ENCODE measurements at regions not wholly inside any gene's neighbourhood (a gene's known extent, or its start where the extent isn't known, plus 50 kb on each side); places are given as distances from the start of the nearest gene placed in this dataset.

DNA sequence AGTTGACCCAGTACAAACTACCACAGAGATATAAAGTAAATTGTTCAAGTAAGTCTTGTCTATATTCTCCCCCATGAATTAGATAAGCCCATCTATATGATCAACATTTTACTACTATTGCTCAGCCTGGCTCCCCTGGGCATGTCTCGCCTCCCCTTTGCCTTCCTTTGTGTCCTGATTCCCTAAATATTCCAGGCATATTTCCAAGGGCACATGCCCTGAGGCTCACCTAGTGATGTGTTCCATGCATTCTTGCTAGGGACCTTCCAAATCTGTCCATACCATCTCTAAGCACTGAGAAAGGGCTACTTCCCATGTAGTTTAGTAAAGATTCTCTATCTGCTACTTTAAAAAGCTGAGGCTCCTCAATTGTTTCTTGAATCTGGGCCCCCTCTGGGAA is 163.1 kb upstream of the ADRA1D start:
- TF ChIP-seq PBX3 (IDR thresholded peaks at IDR 0.05) (no peak), EZH2phosphoT487 (IDR thresholded peaks at IDR 0.05; ENCODE audit: borderline replicate concordance, low read depth) (no peak), RAD21 (IDR thresholded peaks at IDR 0.05; ENCODE audit: low read length) (no peak), MXI1 (IDR thresholded peaks at IDR 0.05; ENCODE audit: low read depth, low read length) (no peak), FOXJ3 (CRISPR knock-in tag; IDR thresholded peaks at IDR 0.05) (no peak), CTCF (IDR thresholded peaks at IDR 0.05) (no peak), RXRA (IDR thresholded peaks at IDR 0.05; ENCODE audit: borderline replicate concordance, low read depth) (no peak), EP300 (IDR thresholded peaks at IDR 0.05; ENCODE audit: borderline replicate concordance in 1 of 2, low read depth in 1 of 2, low read length in 1 of 2) (no peak), GABPA (IDR thresholded peaks at IDR 0.05; ENCODE audit: low read depth) (no peak), NRF1 (IDR thresholded peaks at IDR 0.05; ENCODE audit: low read depth, low read length) (no peak)
- TF ChIP-seq, protein P1, sequence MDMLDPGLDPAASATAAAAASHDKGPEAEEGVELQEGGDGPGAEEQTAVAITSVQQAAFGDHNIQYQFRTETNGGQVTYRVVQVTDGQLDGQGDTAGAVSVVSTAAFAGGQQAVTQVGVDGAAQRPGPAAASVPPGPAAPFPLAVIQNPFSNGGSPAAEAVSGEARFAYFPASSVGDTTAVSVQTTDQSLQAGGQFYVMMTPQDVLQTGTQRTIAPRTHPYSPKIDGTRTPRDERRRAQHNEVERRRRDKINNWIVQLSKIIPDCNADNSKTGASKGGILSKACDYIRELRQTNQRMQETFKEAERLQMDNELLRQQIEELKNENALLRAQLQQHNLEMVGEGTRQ (IDR thresholded peaks at IDR 0.05; ENCODE audit: borderline replicate concordance, low read depth, low read length): no peak

Measured in SK-N-SH (cell line).